ENCODE measurements at regions not wholly inside any gene's neighbourhood (a gene's known extent, or its start where the extent isn't known, plus 50 kb on each side); places are given as distances from the start of the nearest gene placed in this dataset.

DNA sequence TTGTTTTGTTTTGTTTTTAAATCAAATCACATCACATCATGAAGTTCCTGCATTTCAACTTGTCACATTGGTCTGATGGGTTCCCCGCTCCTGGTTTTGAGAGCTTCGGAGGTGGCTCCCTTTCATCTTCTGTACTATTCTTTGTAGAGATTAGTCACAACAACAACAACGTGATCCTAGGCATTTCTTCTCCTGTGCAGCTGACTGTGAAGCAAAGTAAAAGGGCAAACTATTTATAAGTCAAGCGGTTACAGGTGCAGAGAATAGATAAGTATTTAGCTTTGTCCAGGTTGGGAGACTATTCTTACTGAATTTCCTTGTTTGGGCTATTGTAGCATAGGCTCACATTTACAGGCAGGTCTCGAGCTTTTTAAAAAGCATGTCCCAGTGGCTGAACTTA, 197.7 kb upstream of the CDKN2B start:
- Histone ChIP-seq H3K9me3 (ENCODE audit: control extremely low read depth in 1 of 3, control insufficient read depth in 2 of 3, insufficient read depth in 1 of 3, low read length in 2 of 3) (no peaks in the 10 kb centered on the region), H3K4me3 (ENCODE audit: control extremely low read depth in 1 of 5, extremely low read depth in 1 of 5, insufficient read depth in 1 of 5, low read depth in 2 of 5, low read length in 4 of 5) (peak overlapping the region in 1 of 5 experiments; percentile 35), H2AFZ (ENCODE audit: insufficient read depth, low read depth, low read length, poor library complexity, severe bottlenecking) (peak overlapping the region; percentile 39), H3K9ac (ENCODE audit: low read length) (peak overlapping the region; percentile 42), H3K79me2 (ENCODE audit: control insufficient read depth, insufficient read depth, low read length) (no peaks in the 10 kb centered on the region), H3K4me1 (ENCODE audit: control insufficient read depth in 2 of 2, insufficient read depth in 2 of 2, low read length in 2 of 2) (peaks cover 45 to 60% of the 10 kb centered on the region in 2 donors), H3K27me3 (replicated peaks in 1 of 4; ENCODE audit: control extremely low read depth in 1 of 4, control insufficient read depth in 3 of 4, insufficient read depth in 4 of 4, low read length in 3 of 4) (no peaks in the 10 kb centered on the region), H3K27ac (ENCODE audit: low read length in 2 of 2) (peak overlapping the region in 1 of 2 donors; percentile 47), H4K20me1 (ENCODE audit: control insufficient read depth, insufficient read depth, low read length, poor library complexity, severe bottlenecking) (no peaks in the 10 kb centered on the region), H3K36me3 (replicated peaks in 1 of 2; ENCODE audit: control extremely low read depth in 1 of 2, control insufficient read depth in 1 of 2, extremely low read depth in 1 of 2, insufficient read depth in 2 of 2, low read length in 1 of 2) (no peaks in the 10 kb centered on the region), H3K4me2 (replicated peaks; ENCODE audit: low read depth, low read length, poor library complexity, severe bottlenecking) (peak overlapping the region; percentile 62)
- no peaks in the 10 kb centered on the region for H3K9me3 Mint-ChIP-seq (ENCODE audit: insufficient read depth)
- no peak for TF ChIP-seq EZH2 (IDR thresholded peaks at IDR 0.05; ENCODE audit: borderline replicate concordance, insufficient read depth, low read depth, low read length, poor library complexity, severe bottlenecking)
- TF ChIP-seq CTCF (IDR thresholded peaks at IDR 0.05), result no peak
- POLR2A ChIA-PET, result no interaction called here
- H3K27ac Mint-ChIP-seq, result peak overlapping the region; percentile 58
- ATAC-seq (ENCODE audit: low read depth), result peak; percentile 75
- intact Hi-C loops (cut with micrococcal nuclease), result loop anchor here (1.0 to 5.0 kb wide), 2 partner anchors 33 to 35 kb away; no protein-coding TSS in a partner anchor
- DNase-seq, result peak; percentile 22
- WGBS (ENCODE audit: insufficient coverage), result 57% methylated on average over 1 of the region's 5 CpGs
- H3K4me3 Mint-ChIP-seq, result peak overlapping the region; percentile 74
- H3K4me1 Mint-ChIP-seq, result peaks cover 57% of the 10 kb centered on the region
- no peaks in the 10 kb centered on the region for H3K27me3 Mint-ChIP-seq
- CTCF ChIA-PET, result interaction anchor here (0.6 to 2.4 kb wide), 5 partner anchors 11 to 394 kb away, joined by 3 to 11 read pairs (median 3); partner anchors contain the start of gene CDKN2B

GRCh38 chr9:22208846-22209585, 199.9 kb upstream of the CDKN2B start:
- peak overlapping the region; percentile 72 for H3K4me3 Mint-ChIP-seq
- whole genome bisulfite sequencing (ENCODE audit: insufficient coverage), result no CpG with 5 or more reads among the region's 1 CpG
- peaks cover 36 to 46% of the 10 kb centered on the region in 2 donors for H3K4me1 ChIP-seq (ENCODE audit: control insufficient read depth in 2 of 2, insufficient read depth in 2 of 2, low read length in 2 of 2)
- no peaks in the 10 kb centered on the region for H3K27me3 Mint-ChIP-seq
- ATAC-seq (ENCODE audit: low read depth) (no peak), DNase-seq (no peak)
- intact Hi-C loops (cut with micrococcal nuclease), result loop anchor here (5.0 kb wide), 1 partner anchor 37 kb away; no protein-coding TSS in a partner anchor
- H3K79me2 ChIP-seq (ENCODE audit: control insufficient read depth, insufficient read depth, low read length), result no peaks in the 10 kb centered on the region
- POLR2A ChIA-PET, result no interaction called here
- H3K27ac ChIP-seq (ENCODE audit: low read length in 2 of 2), result no peak overlapping the region
- peak overlapping the region; percentile 40 for H3K9ac ChIP-seq (ENCODE audit: low read length)
- H3K9me3 Mint-ChIP-seq (ENCODE audit: insufficient read depth), result no peaks in the 10 kb centered on the region
- CTCF ChIA-PET, result no interaction called here
- H3K4me1 Mint-ChIP-seq, result peaks cover 42% of the 10 kb centered on the region
- no peak for TF ChIP-seq EZH2 (IDR thresholded peaks at IDR 0.05; ENCODE audit: borderline replicate concordance, insufficient read depth, low read depth, low read length, poor library complexity, severe bottlenecking)
- TF ChIP-seq CTCF (IDR thresholded peaks at IDR 0.05), result no peak
- no peaks in the 10 kb centered on the region for H3K9me3 ChIP-seq (ENCODE audit: control extremely low read depth in 1 of 3, control insufficient read depth in 2 of 3, insufficient read depth in 1 of 3, low read length in 2 of 3)
- peak overlapping the region; percentile 65 for H2AFZ ChIP-seq (ENCODE audit: insufficient read depth, low read depth, low read length, poor library complexity, severe bottlenecking)
- no peaks in the 10 kb centered on the region for H3K27me3 ChIP-seq (replicated peaks in 1 of 4; ENCODE audit: control extremely low read depth in 1 of 4, control insufficient read depth in 3 of 4, insufficient read depth in 4 of 4, low read length in 3 of 4)
- peak overlapping the region in 1 of 5 experiments; percentile 42 for H3K4me3 ChIP-seq (ENCODE audit: control extremely low read depth in 1 of 5, extremely low read depth in 1 of 5, insufficient read depth in 1 of 5, low read depth in 2 of 5, low read length in 4 of 5)
- H3K27ac Mint-ChIP-seq, result peak overlapping the region; percentile 23
- no peaks in the 10 kb centered on the region for H3K36me3 ChIP-seq (replicated peaks in 1 of 2; ENCODE audit: control extremely low read depth in 1 of 2, control insufficient read depth in 1 of 2, extremely low read depth in 1 of 2, insufficient read depth in 2 of 2, low read length in 1 of 2)
- H3K4me2 ChIP-seq (replicated peaks; ENCODE audit: low read depth, low read length, poor library complexity, severe bottlenecking), result peak overlapping the region; percentile 57
- no peaks in the 10 kb centered on the region for H4K20me1 ChIP-seq (ENCODE audit: control insufficient read depth, insufficient read depth, low read length, poor library complexity, severe bottlenecking)
